ENCODE measurements at regions not wholly inside any gene's neighbourhood (a gene's known extent, or its start where the extent isn't known, plus 50 kb on each side); places are given as distances from the start of the nearest gene placed in this dataset.
"Not testable (repeated sequence)": the region's sequence is repeated elsewhere in the genome, so short reads cannot be mapped to it uniquely, and the experiment has no call there.

GRCh38 chr14:55807053-55807880 is 227.3 kb downstream of the KTN1 start:
- DNase-seq, result peak; percentile 83

- no peak for DNase-seq
Observed at GRCh38 chr14:55807881-55808379, 227.9 kb downstream of the KTN1 start.

- peak; percentile 15 for DNase-seq
Observed at GRCh38 chr14:55813630-55814029, 233.6 kb downstream of the KTN1 start.

GRCh38 chr14:55814064-55814463 is 234.1 kb downstream of the KTN1 start:
- no peak for DNase-seq

- DNase-seq, result no peak
Observed at GRCh38 chr14:55814873-55815272, 234.9 kb downstream of the KTN1 start.

- no peak for DNase-seq
Observed at GRCh38 chr14:55816225-55816624, 236.2 kb downstream of the KTN1 start.

GRCh38 chr14:55819610-55820304 is 239.8 kb downstream of the KTN1 start:
- peak; percentile 9 for DNase-seq

- no peak for DNase-seq
Observed at GRCh38 chr14:55822906-55823305, 242.9 kb downstream of the KTN1 start.

- DNase-seq, result no peak
Observed at GRCh38 chr14:55832122-55832911, 252.3 kb downstream of the KTN1 start.

- DNase-seq, result no peak
Observed at GRCh38 chr14:55832974-55833373, 253.0 kb downstream of the KTN1 start.

- no peak for DNase-seq
Observed at GRCh38 chr14:55834390-55834789, 254.4 kb downstream of the KTN1 start.

- DNase-seq, result no peak
Observed at GRCh38 chr14:55835985-55836384, 256.0 kb downstream of the KTN1 start.

GRCh38 chr14:55837467-55837866 is 257.5 kb downstream of the KTN1 start:
- DNase-seq, result no peak

- DNase-seq, result no peak
Observed at GRCh38 chr14:55838529-55839052, 258.6 kb downstream of the KTN1 start.

- not testable (repeated sequence) for DNase-seq
Observed at GRCh38 chr14:55839301-55839947, 259.4 kb downstream of the KTN1 start.

GRCh38 chr14:55840821-55841220 is 260.8 kb downstream of the KTN1 start:
- no peak for DNase-seq

- no peak for DNase-seq
Observed at GRCh38 chr14:55841625-55842024, 261.6 kb downstream of the KTN1 start.

GRCh38 chr14:55843718-55844403 is 263.9 kb downstream of the KTN1 start:
- DNase-seq, result no peak

GRCh38 chr14:55845963-55846825 is 266.2 kb downstream of the KTN1 start:
- no peak for DNase-seq

- peak; percentile 3 for DNase-seq
Observed at GRCh38 chr14:55846826-55847446, 266.9 kb downstream of the KTN1 start.
